Ovary (tissue), 7 donors: ENCODE measurements at regions not wholly inside any gene's neighbourhood (a gene's known extent, or its start where the extent isn't known, plus 50 kb on each side); places are given as distances from the start of the nearest gene placed in this dataset.

ENCODE experiments used
- DNase-seq, 5 donors: peaks; one replicate each; pipeline ENCODE4 v3.0.0-alpha.2; 2019 to 2020
- H3K27ac ChIP-seq, 2 donors: fragments of 200-600 bp; one replicate each; pipeline versions ENCODE4 v1.5.1 to v1.8.0; 2019 to 2022
- H3K27me3 ChIP-seq: fragments of 200-600 bp; one replicate; pipeline ENCODE4 v1.8.0; 2022
- H3K36me3 ChIP-seq: fragments of 200-600 bp; sonication (generic); one replicate; pipeline ENCODE4 v1.5.1; 2019
- H3K4me1 ChIP-seq: one replicate; pipeline ENCODE4 v1.8.1; 2013; ENCODE audit warnings: mild to moderate bottlenecking, moderate library complexity; ENCODE audit not compliant: insufficient read depth
- H3K4me3 ChIP-seq: fragments of 200-600 bp; sonication (generic); one replicate; pipeline ENCODE4 v1.5.1; 2017
- H3K9me3 ChIP-seq, 2 donors: fragments of 200-600 bp in 1 of 2; sonication (generic) in 1 of 2; one replicate each; pipeline versions ENCODE4 v1.5.1 to v1.8.1; 2013 to 2019; ENCODE audit warnings: mild to moderate bottlenecking in 1 of 2, moderate library complexity in 1 of 2
- CTCF ChIP-seq, 3 donors: fragments of 450-650 bp in 2 of 3; fragments of 200-600 bp in 1 of 3; IDR thresholded peaks; one replicate each; pipeline versions ENCODE4 v1.5.1 to v1.8.0; 2016 to 2022; ENCODE audit warnings: antibody characterized with exemption in 3 of 3, mild to moderate bottlenecking in 1 of 3
- EP300 ChIP-seq: sonication (generic); formaldehyde crosslinking; IDR thresholded peaks from one replicate; pipeline ENCODE4 v1.6.1; 2017; ENCODE audit warnings: antibody characterized with exemption
- POLR2A ChIP-seq: fragments of 450-650 bp; IDR thresholded peaks from one replicate; pipeline ENCODE4 v1.6.1; 2017; ENCODE audit warnings: antibody characterized with exemption, mild to moderate bottlenecking, moderate library complexity
- WGBS, 3 donors: extraction: QIAGEN DNeasy Blood & Tissue Kit in 1 of 3; methylation state at CpG; one replicate each; pipeline versions ENCODE4 v1.1.5 to v1.1.7; 2013 to 2017; 5-methylcytosine and 5-hydroxymethylcytosine counted together
- intact Hi-C, 4 donors: fragments of 100-400 bp; cut with DNase I; formaldehyde crosslinking; loops; one replicate each; pipeline versions ENCODE4 v1.11.0 to v1.15.1; 2022 to 2023
- donor health status: DM: no; HTN: no; CAD: no; lungs with moderate emphysema.
- donor health status: DM: no; HTN: no; CAD: no.
- donor health status: Bipolar disorder and iron deficiency.
- donor health status: DM: no; HTN: no; CAD: no.
- donor health status: DM: yes; HTN: yes; CAD: no.

GRCh38 chr3:104673981-104674380 is 692.7 kb upstream of the ALCAM start:
- intact Hi-C loops = no loop called here
- Histone ChIP-seq H3K9me3 (no peaks in the 10 kb centered on the region), H3K27me3 (no peaks in the 10 kb centered on the region), H3K27ac (no peak overlapping the region), H3K4me3 (no peak overlapping the region), H3K4me1 (no peaks in the 10 kb centered on the region), H3K36me3 (no peaks in the 10 kb centered on the region)
- no peak for DNase-seq
- no peak for TF ChIP-seq EP300
- TF ChIP-seq POLR2A = no peak
- TF ChIP-seq CTCF (IDR thresholded peaks at IDR 0.05) = no peak
- 63 to 65% (median 64%) methylated on average over 2 of the region's 2 CpGs for WGBS, 3 donors

- TF ChIP-seq POLR2A (no peak), CTCF (IDR thresholded peaks at IDR 0.05) (no peak), EP300 (no peak)
- intact Hi-C loops = no loop called here
Observed at GRCh38 chr3:104676241-104676640, 690.5 kb upstream of the ALCAM start.

DNA sequence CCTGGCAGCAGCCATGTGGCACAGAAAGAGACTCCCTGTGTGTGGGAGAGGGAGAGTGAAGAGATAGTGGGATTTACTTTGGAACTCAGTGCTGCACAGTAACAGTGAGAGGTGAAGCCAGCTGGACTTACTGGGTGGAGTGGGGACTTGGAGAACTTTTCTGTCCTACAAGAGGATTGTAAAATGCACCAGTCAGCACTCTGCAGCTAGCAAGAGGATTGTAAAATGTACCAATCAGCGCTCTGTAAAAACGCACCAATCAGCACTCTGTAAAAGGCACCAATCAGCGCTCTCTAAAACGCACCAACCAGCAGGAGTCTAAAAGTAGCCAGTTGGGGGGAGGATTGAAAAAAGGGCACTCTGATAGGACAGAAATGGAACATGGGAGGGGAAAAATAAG is 688.8 kb upstream of the ALCAM start:
- 96 to 99% (median 96%) methylated on average over 4 of the region's 4 CpGs for WGBS, 3 donors
- TF ChIP-seq POLR2A = no peak
- TF ChIP-seq CTCF (IDR thresholded peaks at IDR 0.05) = no peak
- intact Hi-C loops = no loop called here
- Histone ChIP-seq H3K4me1 (no peaks in the 10 kb centered on the region), H3K27me3 (no peaks in the 10 kb centered on the region), H3K36me3 (no peaks in the 10 kb centered on the region), H3K4me3 (no peak overlapping the region), H3K27ac (no peak overlapping the region), H3K9me3 (no peaks in the 10 kb centered on the region)
- no peak for DNase-seq

More at GRCh38 chr3:104676241-104676640, 690.5 kb upstream of the ALCAM start:
- Histone ChIP-seq H3K27me3 (no peaks in the 10 kb centered on the region), H3K9me3 (no peaks in the 10 kb centered on the region), H3K27ac (no peak overlapping the region), H3K36me3 (no peaks in the 10 kb centered on the region), H3K4me1 (no peaks in the 10 kb centered on the region), H3K4me3 (no peak overlapping the region)
- no peak for DNase-seq
- WGBS, 3 donors = 86 to 89% (median 87%) methylated on average over 3 of the region's 3 CpGs

GRCh38 chr3:104685492-104685891 is 681.2 kb upstream of the ALCAM start:
- Histone ChIP-seq H3K27me3 (no peaks in the 10 kb centered on the region), H3K4me1 (no peaks in the 10 kb centered on the region), H3K9me3 (no peaks in the 10 kb centered on the region), H3K27ac (no peak overlapping the region), H3K4me3 (no peak overlapping the region), H3K36me3 (no peaks in the 10 kb centered on the region)
- DNase-seq = no peak
- intact Hi-C loops = no loop called here
- no peak for TF ChIP-seq CTCF (IDR thresholded peaks at IDR 0.05)
- TF ChIP-seq EP300 = no peak
- TF ChIP-seq POLR2A = no peak

GRCh38 chr3:104687362-104687761 is 679.3 kb upstream of the ALCAM start:
- no peak for TF ChIP-seq EP300
- no peak for TF ChIP-seq POLR2A
- no peak for TF ChIP-seq CTCF (IDR thresholded peaks at IDR 0.05)
- intact Hi-C loops = no loop called here
- H3K27ac ChIP-seq = no peak overlapping the region
- 96 to 98% (median 97%) methylated on average over 11 of the region's 11 CpGs for WGBS, 3 donors
- no peaks in the 10 kb centered on the region for H3K4me1 ChIP-seq
- H3K9me3 ChIP-seq = no peaks in the 10 kb centered on the region
- no peaks in the 10 kb centered on the region for H3K27me3 ChIP-seq
- H3K36me3 ChIP-seq = no peaks in the 10 kb centered on the region
- H3K4me3 ChIP-seq = no peak overlapping the region
- no peak for DNase-seq
